ENCODE measurements at regions not wholly inside any gene's neighbourhood (a gene's known extent, or its start where the extent isn't known, plus 50 kb on each side); places are given as distances from the start of the nearest gene placed in this dataset.

- no peak for DNase-seq (ENCODE audit: low spot score)
These were observed 731.5 kb upstream of the FZD8 start for GRCh38 chr10:36373424-36374096.

GRCh38 chr10:36367362-36367761, 725.3 kb upstream of the FZD8 start:
- DNase-seq (ENCODE audit: low spot score) = no peak

- DNase-seq (ENCODE audit: low spot score) = no peak
These were observed 724.7 kb upstream of the FZD8 start for GRCh38 chr10:36366843-36367242.

GRCh38 chr10:36366065-36366464, 724.0 kb upstream of the FZD8 start:
- DNase-seq (ENCODE audit: low spot score) = no peak

GRCh38 chr10:36362257-36362656, 720.2 kb upstream of the FZD8 start:
- no peak for DNase-seq (ENCODE audit: low spot score)

- no peak for DNase-seq (ENCODE audit: low spot score)
These were observed 716.6 kb upstream of the FZD8 start for GRCh38 chr10:36358736-36359135.

GRCh38 chr10:36354633-36355032, 712.5 kb upstream of the FZD8 start:
- no peak for DNase-seq (ENCODE audit: low spot score)

GRCh38 chr10:36351159-36351558, 709.1 kb upstream of the FZD8 start:
- no peak for DNase-seq (ENCODE audit: low spot score)

GRCh38 chr10:36349445-36350078, 707.5 kb upstream of the FZD8 start:
- DNase-seq (ENCODE audit: low spot score) = peak; percentile 7

- DNase-seq (ENCODE audit: low spot score) = peak; percentile 57
These were observed 703.7 kb upstream of the FZD8 start for GRCh38 chr10:36345807-36346206.

GRCh38 chr10:36345175-36345533, 703.1 kb upstream of the FZD8 start:
- no peak for DNase-seq (ENCODE audit: low spot score)

- DNase-seq (ENCODE audit: low spot score) = peak; percentile 29
These were observed 702.4 kb upstream of the FZD8 start for GRCh38 chr10:36344240-36345174.

GRCh38 chr10:36342781-36343180, 700.7 kb upstream of the FZD8 start:
- no peak for DNase-seq (ENCODE audit: low spot score)

- no peak for DNase-seq (ENCODE audit: low spot score)
These were observed 699.4 kb upstream of the FZD8 start for GRCh38 chr10:36341471-36341870.

GRCh38 chr10:36336315-36336714, 694.2 kb upstream of the FZD8 start:
- DNase-seq (ENCODE audit: low spot score) = no peak

GRCh38 chr10:36333446-36333845, 691.4 kb upstream of the FZD8 start:
- DNase-seq (ENCODE audit: low spot score) = no peak

- DNase-seq (ENCODE audit: low spot score) = no peak
These were observed 690.8 kb upstream of the FZD8 start for GRCh38 chr10:36332926-36333325.

GRCh38 chr10:36331121-36331520, 689.0 kb upstream of the FZD8 start:
- DNase-seq (ENCODE audit: low spot score) = no peak

GRCh38 chr10:36325815-36326214, 683.7 kb upstream of the FZD8 start:
- no peak for DNase-seq (ENCODE audit: low spot score)

GRCh38 chr10:36324831-36325230, 682.7 kb upstream of the FZD8 start:
- no peak for DNase-seq (ENCODE audit: low spot score)

GRCh38 chr10:36313142-36313541, 671.0 kb upstream of the FZD8 start:
- no peak for DNase-seq (ENCODE audit: low spot score)

- no peak for DNase-seq (ENCODE audit: low spot score)
These were observed 661.8 kb upstream of the FZD8 start for GRCh38 chr10:36303896-36304295.

- DNase-seq (ENCODE audit: low spot score) = no peak
These were observed 660.0 kb upstream of the FZD8 start for GRCh38 chr10:36302086-36302485.
